ENCODE measurements at regions not wholly inside any gene's neighbourhood (a gene's known extent, or its start where the extent isn't known, plus 50 kb on each side); places are given as distances from the start of the nearest gene placed in this dataset.

GRCh38 chr15:25054943-25055342 is 100.2 kb downstream of the SNRPN start:
- Histone ChIP-seq H3K14ac (ENCODE audit: insufficient read length) (no peak overlapping the region), H3K27ac (ENCODE audit: low read depth, low read length) (no peak overlapping the region), H3K23me2 (ENCODE audit: low read depth, low read length) (no peaks in the 10 kb centered on the region; the same call in 1 of the 2 replicates), H2AK5ac (ENCODE audit: low read depth, low read length) (no peak overlapping the region), H3K23ac (ENCODE audit: insufficient read length) (no peak overlapping the region), H3K4me3 (ENCODE audit: extremely low read depth in 1 of 4, insufficient read depth in 2 of 4, low read depth in 3 of 4, low read length in 4 of 4) (no peak overlapping the region), H4K8ac (ENCODE audit: extremely low read depth, insufficient read depth, low read length) (no peak overlapping the region), H2BK120ac (replicated peaks; ENCODE audit: low read depth, low read length) (no peak overlapping the region), H3K27me3 (replicated peaks in 1 of 4; ENCODE audit: control insufficient read depth in 3 of 4, extremely low read depth in 1 of 4, insufficient read depth in 3 of 4, low read length in 3 of 4) (no peaks in the 10 kb centered on the region), H3K9me3 (ENCODE audit: insufficient read depth in 2 of 2, low read depth in 1 of 2, low read length in 1 of 2) (peaks cover 93 to 98% of the 10 kb centered on the region in 2 experiments), H2BK5ac (ENCODE audit: low read depth, low read length) (no peak overlapping the region), H3K36me3 (ENCODE audit: control insufficient read depth in 2 of 4, insufficient read depth in 4 of 4, low read length in 3 of 4) (peaks cover 61 to 100% (median 96%) of the 10 kb centered on the region in 4 experiments), H4K20me1 (replicated peaks in 1 of 2; ENCODE audit: control insufficient read depth in 1 of 2, insufficient read depth in 2 of 2, low read length in 2 of 2) (peaks cover 0 to 2% of the 10 kb centered on the region in 2 experiments), H3K79me2 (ENCODE audit: control insufficient read depth in 1 of 2, insufficient read depth in 2 of 2, low read length in 2 of 2) (peaks cover 0 to 92% of the 10 kb centered on the region in 2 experiments; a peak in 3 of 4 replicates), H4K5ac (ENCODE audit: insufficient read length, low read depth, low read length) (no peak overlapping the region), H3K4me1 (replicated peaks in 1 of 4; ENCODE audit: control insufficient read depth in 3 of 4, insufficient read depth in 4 of 4, low read length in 3 of 4) (no peaks in the 10 kb centered on the region; a peak in 1 of 7 replicates), H2BK20ac (ENCODE audit: low read length) (no peak overlapping the region), H4K91ac (replicated peaks; ENCODE audit: insufficient read length, low read length) (no peak overlapping the region), H3K9ac (replicated peaks in 1 of 4; ENCODE audit: extremely low read depth in 1 of 4, low read depth in 3 of 4, low read length in 3 of 4) (no peak overlapping the region), H3K79me1 (ENCODE audit: low read depth, low read length) (peaks cover 6% of the 10 kb centered on the region; the same call in 1 of the 2 replicates), H2BK15ac (ENCODE audit: low read length) (no peak overlapping the region), H3K56ac (replicated peaks; ENCODE audit: insufficient read length, low read depth, low read length) (no peak overlapping the region), H3K18ac (ENCODE audit: extremely low read depth, low read length) (no peak overlapping the region), H3K4ac (replicated peaks; ENCODE audit: insufficient read length, low read depth, low read length) (no peak overlapping the region), H3K4me2 (ENCODE audit: insufficient read depth in 1 of 2, low read depth in 2 of 2, low read length in 2 of 2) (no peak overlapping the region), H2AFZ (ENCODE audit: low read length) (no peak overlapping the region), H2BK12ac (ENCODE audit: low read depth, low read length) (no peak overlapping the region)
- FAIRE-seq = no peak
- ChIA-PET POLR2A (ENCODE audit: partially characterized antibody) (no interaction called here), CTCF (ENCODE audit: partially characterized antibody) (interaction anchor here (0.6 kb wide), 1 partner anchor 32 kb away, joined by 3 read pairs; no protein-coding TSS in a partner anchor)
- no peak for DNase-seq (ENCODE audit: low read depth in 1 of 2, low spot score in 2 of 2)
- WGBS, 2 experiments (ENCODE audit: extremely low coverage in 1 of 2, insufficient coverage in 1 of 2, insufficient read length in 1 of 2, insufficient replicate concordance in 2 of 2, low coverage in 1 of 2, low lambda C conversion rate in 2 of 2, missing lambda C conversion rate in 1 of 2) = 92% methylated on average over 9 of the region's 9 CpGs; no CpG with 5 or more reads in 1 of the 2 experiments
- no peak for TF ChIP-seq EGR1 (IDR thresholded peaks at IDR 0.05; ENCODE audit: borderline replicate concordance, low read depth, low read length)
- TF ChIP-seq ASH2L (IDR thresholded peaks at IDR 0.05; ENCODE audit: low read length) = no peak
- TF ChIP-seq KDM1A (IDR thresholded peaks at IDR 0.05; ENCODE audit: borderline replicate concordance, low read length) = no peak
- no peak for TF ChIP-seq SAP30 (IDR thresholded peaks at IDR 0.05; ENCODE audit: insufficient read depth, insufficient replicate concordance, low read length)
- no peak for TF ChIP-seq POLR2AphosphoS5 (IDR thresholded peaks at IDR 0.05; ENCODE audit: low read depth, low read length)
- TF ChIP-seq TBP (IDR thresholded peaks at IDR 0.05; ENCODE audit: low read depth, low read length) = no peak
- no peak for TF ChIP-seq SRF (IDR thresholded peaks at IDR 0.05; ENCODE audit: low read depth, low read length)
- TF ChIP-seq FOSL1 (IDR thresholded peaks at IDR 0.05; ENCODE audit: insufficient read depth, low read depth, low read length) = no peak
- TF ChIP-seq TAF1 (IDR thresholded peaks at IDR 0.05; ENCODE audit: low read depth, low read length) = no peak
- no peak for TF ChIP-seq TEAD4 (IDR thresholded peaks at IDR 0.05; ENCODE audit: low read depth, low read length)
- no peak for TF ChIP-seq BCL11A (IDR thresholded peaks at IDR 0.05; ENCODE audit: low read depth in 2 of 2, low read length in 2 of 2)
- TF ChIP-seq, protein P1, sequence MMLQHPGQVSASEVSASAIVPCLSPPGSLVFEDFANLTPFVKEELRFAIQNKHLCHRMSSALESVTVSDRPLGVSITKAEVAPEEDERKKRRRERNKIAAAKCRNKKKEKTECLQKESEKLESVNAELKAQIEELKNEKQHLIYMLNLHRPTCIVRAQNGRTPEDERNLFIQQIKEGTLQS (IDR thresholded peaks at IDR 0.05; ENCODE audit: insufficient read depth, low read depth, low read length) = no peak
- TF ChIP-seq MAFK (IDR thresholded peaks at IDR 0.05; ENCODE audit: low read depth, low read length) = no peak
- TF ChIP-seq, protein P2, sequence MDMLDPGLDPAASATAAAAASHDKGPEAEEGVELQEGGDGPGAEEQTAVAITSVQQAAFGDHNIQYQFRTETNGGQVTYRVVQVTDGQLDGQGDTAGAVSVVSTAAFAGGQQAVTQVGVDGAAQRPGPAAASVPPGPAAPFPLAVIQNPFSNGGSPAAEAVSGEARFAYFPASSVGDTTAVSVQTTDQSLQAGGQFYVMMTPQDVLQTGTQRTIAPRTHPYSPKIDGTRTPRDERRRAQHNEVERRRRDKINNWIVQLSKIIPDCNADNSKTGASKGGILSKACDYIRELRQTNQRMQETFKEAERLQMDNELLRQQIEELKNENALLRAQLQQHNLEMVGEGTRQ (IDR thresholded peaks at IDR 0.05; ENCODE audit: low read length) = no peak
